ENCODE measurements at regions not wholly inside any gene's neighbourhood (a gene's known extent, or its start where the extent isn't known, plus 50 kb on each side); places are given as distances from the start of the nearest gene placed in this dataset.

GRCh38 chr13:68199271-68199670 is 969.1 kb upstream of the PCDH9 start:
- TF ChIP-seq CTCF (IDR thresholded peaks at IDR 0.05) (no peak), POLR2AphosphoS5 (IDR thresholded peaks at IDR 0.05; ENCODE audit: low read depth, low read length) (no peak), REST (IDR thresholded peaks at IDR 0.05; ENCODE audit: insufficient read depth in 1 of 2, low read depth in 2 of 2, low read length in 1 of 2) (no peak), SIN3A (IDR thresholded peaks at IDR 0.05; ENCODE audit: borderline replicate concordance, insufficient read depth, low read depth, low read length) (no peak)
